ENCODE measurements at regions not wholly inside any gene's neighbourhood (a gene's known extent, or its start where the extent isn't known, plus 50 kb on each side); places are given as distances from the start of the nearest gene placed in this dataset.
"Not testable (repeated sequence)": the region's sequence is repeated elsewhere in the genome, so short reads cannot be mapped to it uniquely, and the experiment has no call there.

DNA sequence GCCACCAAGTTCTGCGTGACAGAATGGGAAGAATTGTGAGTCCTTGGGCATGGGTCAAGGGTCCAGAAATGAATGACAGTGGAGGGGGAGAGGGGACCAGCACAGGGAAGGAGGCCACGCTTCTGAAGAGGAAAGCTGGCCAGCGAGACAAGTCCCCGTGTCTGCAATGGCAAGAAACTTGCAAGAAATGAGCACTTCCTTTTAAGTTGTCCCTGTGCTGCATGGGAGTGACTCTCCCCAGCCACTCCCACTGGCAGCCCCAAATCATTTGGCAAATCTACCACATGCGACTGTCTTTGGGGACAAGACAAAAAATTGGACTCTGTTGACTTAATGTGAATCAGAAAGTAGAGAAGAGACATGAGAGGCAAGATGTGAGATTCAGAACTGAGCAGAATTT is 242.2 kb upstream of the RREB1 start:
- Mint-ChIP-seq H3K4me3 (no peak overlapping the region), H3K27me3 (ENCODE audit: low read depth) (peaks cover 12% of the 10 kb centered on the region), H3K36me3 (ENCODE audit: low read depth) (no peaks in the 10 kb centered on the region), H3K9me3 (no peaks in the 10 kb centered on the region), H3K27ac (no peak overlapping the region), H3K4me1 (ENCODE audit: low read depth) (peaks cover 2% of the 10 kb centered on the region)
- no peak for DNase-seq (ENCODE audit: low spot score)

DNA sequence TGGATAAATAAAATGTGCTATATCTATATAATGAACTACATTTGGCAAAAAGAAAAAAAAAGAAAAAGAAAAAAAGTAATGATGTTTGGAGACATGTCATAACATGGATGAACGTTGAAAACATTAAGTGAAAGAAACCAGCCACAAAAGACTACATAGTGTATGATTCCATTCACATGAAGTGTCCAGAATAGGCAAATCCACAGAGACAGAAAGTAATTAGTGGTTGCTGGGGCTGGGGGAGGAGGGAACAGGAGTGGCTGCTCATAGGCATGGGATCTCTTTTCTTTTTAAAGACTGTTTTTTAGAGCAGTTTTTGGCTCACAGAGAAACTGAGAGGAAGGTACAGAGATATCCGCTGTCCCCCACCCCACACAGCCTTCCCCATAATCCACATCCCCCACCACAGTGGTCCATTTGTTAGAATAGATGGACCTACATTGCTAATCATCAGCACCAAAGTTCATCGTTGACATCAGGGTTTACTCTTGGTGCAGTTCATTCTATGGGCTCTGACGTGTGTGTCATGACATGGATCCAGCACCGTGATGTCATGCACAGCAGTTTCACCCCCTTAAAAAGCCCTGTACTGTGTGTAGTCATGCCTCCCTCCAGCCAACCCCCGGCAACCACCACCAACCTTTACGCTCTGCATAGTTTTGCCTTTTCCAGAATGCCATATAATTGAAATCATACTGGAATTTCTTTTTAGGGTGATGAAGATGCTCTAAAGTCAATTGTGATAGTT is 240.9 kb upstream of the RREB1 start:
- Mint-ChIP-seq H3K9me3 (no peaks in the 10 kb centered on the region), H3K4me1 (ENCODE audit: low read depth) (peaks cover 2% of the 10 kb centered on the region), H3K36me3 (ENCODE audit: low read depth) (no peaks in the 10 kb centered on the region), H3K27me3 (ENCODE audit: low read depth) (peaks cover 12% of the 10 kb centered on the region), H3K4me3 (no peak overlapping the region), H3K27ac (no peak overlapping the region)
- DNase-seq (ENCODE audit: low spot score): no peak

DNA sequence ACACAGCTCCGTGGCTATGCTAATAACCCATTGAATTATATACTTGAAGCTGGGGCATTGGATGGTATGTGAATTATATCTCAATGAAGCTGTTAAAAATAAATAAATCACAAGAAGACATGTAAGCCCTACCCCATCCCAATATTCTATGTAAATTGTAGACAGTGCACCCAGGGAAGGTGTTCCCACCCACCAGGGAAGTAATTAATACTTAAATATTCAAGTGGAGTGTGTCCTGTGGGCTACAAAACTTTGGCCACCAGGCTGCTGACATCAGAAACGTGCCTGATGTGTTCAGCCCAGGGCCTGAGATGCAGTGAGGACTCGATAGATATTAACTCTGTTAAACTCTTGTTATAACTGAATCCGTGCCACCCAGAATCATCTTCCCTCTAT is 240.4 kb upstream of the RREB1 start:
- Mint-ChIP-seq H3K4me3 (no peak overlapping the region), H3K27ac (no peak overlapping the region), H3K9me3 (no peaks in the 10 kb centered on the region), H3K4me1 (ENCODE audit: low read depth) (peaks cover 2% of the 10 kb centered on the region), H3K27me3 (ENCODE audit: low read depth) (peaks cover 12% of the 10 kb centered on the region), H3K36me3 (ENCODE audit: low read depth) (no peaks in the 10 kb centered on the region)
- DNase-seq (ENCODE audit: low spot score): no peak

DNA sequence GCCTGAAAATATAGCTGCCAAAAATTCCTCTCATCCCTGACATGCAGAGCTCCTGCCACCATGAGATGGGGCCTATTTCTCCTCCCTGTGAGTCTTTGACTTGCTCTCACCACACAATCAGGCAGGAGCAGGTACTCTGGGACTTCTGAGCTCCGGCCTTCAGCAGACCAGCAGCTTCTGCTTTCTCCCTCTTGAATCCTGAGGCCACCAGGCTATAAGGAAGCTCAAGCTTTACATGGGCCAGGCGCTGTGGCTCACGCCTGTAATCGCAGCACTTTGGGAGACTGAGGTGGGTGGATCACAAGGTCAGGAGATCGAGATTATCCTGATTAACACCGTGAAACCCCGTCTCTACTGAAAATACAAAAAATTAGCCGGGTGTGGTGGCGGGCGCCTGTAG is 238.7 kb upstream of the RREB1 start:
- Mint-ChIP-seq H3K27me3 (ENCODE audit: low read depth) (peaks cover 8% of the 10 kb centered on the region), H3K36me3 (ENCODE audit: low read depth) (no peaks in the 10 kb centered on the region), H3K4me1 (ENCODE audit: low read depth) (peaks cover 2% of the 10 kb centered on the region), H3K4me3 (no peak overlapping the region), H3K27ac (no peak overlapping the region), H3K9me3 (no peaks in the 10 kb centered on the region)
- no peak for DNase-seq (ENCODE audit: low spot score)

DNA sequence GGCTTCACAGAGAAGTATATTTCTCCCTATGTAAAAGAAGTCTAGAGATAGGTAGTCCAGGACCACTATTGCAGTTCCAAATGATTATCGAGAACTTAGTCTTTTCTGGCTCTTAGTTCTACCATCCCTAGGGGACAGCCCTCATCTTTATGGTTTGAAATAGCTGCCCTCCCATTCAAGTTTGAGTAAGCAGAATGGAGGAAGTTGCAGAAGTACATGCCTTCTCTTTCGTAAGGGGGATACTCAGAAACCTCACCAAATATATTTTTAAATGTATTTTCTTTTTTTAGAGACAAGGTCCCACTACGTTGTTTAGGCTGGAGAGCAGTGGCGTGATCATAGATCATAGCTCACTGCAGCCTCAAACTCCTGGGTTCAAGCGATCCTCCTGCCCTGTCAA is 236.8 kb upstream of the RREB1 start:
- H3K4me1 Mint-ChIP-seq (ENCODE audit: low read depth): no peaks in the 10 kb centered on the region
- H3K27ac Mint-ChIP-seq: no peak overlapping the region
- no peak for DNase-seq (ENCODE audit: low spot score)
- H3K27me3 Mint-ChIP-seq (ENCODE audit: low read depth): peaks cover 12% of the 10 kb centered on the region
- no peaks in the 10 kb centered on the region for H3K36me3 Mint-ChIP-seq (ENCODE audit: low read depth)
- H3K9me3 Mint-ChIP-seq: no peaks in the 10 kb centered on the region
- no peak overlapping the region for H3K4me3 Mint-ChIP-seq

DNA sequence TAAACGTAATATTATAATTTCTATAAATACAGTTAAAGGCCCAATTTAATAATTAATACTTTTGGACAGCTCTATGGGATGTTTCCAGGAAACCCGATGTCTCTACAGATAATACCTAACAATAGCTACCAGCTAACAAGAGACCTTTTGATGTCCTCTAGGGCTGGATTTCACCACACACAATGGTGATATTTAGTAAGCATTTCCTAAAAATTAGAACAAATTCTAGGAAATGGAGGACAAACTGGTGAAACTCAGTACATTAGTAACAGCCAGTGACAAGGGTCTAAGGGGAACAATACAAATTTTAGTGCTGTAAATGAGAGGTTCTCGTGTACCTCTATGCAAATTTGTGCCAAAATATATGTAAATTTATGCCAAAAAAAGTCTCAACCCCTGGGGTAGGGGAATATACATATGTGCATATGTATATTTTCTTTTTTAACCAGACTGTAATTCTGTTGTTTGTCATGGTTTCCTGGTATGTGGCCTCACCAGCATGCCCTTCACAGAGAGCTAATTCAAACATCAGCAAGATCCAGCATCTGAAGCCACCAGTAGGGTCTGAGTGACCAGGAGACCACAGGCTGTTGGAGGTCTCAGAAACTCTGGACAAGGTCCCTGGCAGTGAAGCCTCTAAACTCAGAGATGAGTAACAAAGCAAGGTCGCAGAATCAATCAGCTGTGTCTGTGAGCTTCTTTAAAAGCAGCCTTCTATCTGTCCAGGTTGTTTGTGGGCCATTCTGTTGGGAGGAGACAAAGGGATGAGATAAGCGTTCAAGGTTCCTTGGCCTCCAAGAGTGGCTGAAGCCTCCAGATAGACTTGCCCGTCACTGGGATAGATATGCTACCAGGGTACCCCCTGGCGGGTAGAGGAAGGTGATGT is 235.1 kb upstream of the RREB1 start:
- no peaks in the 10 kb centered on the region for H3K9me3 Mint-ChIP-seq
- H3K27ac Mint-ChIP-seq: no peak overlapping the region
- no peak for DNase-seq (ENCODE audit: low spot score)
- no peak overlapping the region for H3K4me3 Mint-ChIP-seq
- H3K4me1 Mint-ChIP-seq (ENCODE audit: low read depth): peaks cover 3% of the 10 kb centered on the region
- H3K27me3 Mint-ChIP-seq (ENCODE audit: low read depth): peaks cover 14% of the 10 kb centered on the region
- H3K36me3 Mint-ChIP-seq (ENCODE audit: low read depth): no peaks in the 10 kb centered on the region

DNA sequence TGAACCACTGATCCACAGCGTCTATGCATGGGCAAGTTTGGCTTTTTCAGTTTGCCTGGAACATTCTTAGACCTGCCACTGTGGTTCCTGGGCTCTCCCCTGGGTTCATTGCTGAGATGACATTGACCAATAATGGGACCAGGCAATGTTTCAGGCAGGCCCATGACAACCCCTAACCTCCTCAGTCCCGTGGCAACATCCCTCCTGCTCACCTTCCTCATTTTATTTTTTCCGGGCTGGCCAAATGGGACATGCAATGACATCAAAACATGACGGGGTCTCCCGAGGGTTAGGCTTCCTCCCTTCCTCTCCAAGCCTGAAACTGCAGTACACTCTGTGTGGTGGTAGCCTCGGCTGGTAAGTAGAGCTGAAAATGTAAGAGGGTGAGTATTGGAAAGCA is 234.0 kb upstream of the RREB1 start:
- Mint-ChIP-seq H3K4me1 (ENCODE audit: low read depth) (peaks cover 3% of the 10 kb centered on the region), H3K27ac (no peak overlapping the region), H3K36me3 (ENCODE audit: low read depth) (no peaks in the 10 kb centered on the region), H3K27me3 (ENCODE audit: low read depth) (peaks cover 8% of the 10 kb centered on the region), H3K4me3 (no peak overlapping the region), H3K9me3 (no peaks in the 10 kb centered on the region)
- DNase-seq (ENCODE audit: low spot score): no peak

DNA sequence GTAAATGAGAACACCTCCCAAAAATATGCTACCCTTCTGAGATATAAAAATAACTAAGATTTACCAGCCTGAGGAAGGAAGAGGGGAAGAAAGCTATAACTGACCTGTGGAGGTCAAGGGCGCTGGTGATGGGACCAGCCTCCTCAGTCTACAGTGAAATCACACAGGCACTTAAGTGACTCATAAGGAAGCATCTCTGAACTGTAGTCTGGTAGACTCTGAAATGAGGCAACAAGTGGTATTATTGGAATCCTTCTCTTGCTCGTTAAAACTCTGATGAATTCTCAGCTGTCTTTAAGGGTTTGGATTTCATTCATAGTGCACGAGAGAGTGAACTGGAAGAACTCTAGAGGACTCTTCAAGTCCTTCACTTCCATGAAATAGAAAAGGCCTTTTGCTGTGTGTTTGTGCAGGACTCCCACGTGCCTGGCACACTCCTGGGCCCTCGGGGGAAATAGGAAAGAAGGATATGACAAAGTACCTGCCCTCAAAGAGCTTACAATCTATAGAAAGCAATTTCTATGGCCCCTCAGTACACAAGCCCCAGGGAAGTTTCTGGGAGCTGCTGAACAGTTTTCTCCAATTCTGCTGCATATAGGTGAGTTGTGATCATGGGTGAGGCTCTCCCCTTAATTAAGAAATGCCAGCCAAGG is 231.8 kb upstream of the RREB1 start:
- Mint-ChIP-seq H3K27ac (no peak overlapping the region), H3K4me1 (ENCODE audit: low read depth) (peaks cover 9% of the 10 kb centered on the region), H3K9me3 (no peaks in the 10 kb centered on the region), H3K27me3 (ENCODE audit: low read depth) (peaks cover 8% of the 10 kb centered on the region), H3K36me3 (ENCODE audit: low read depth) (no peaks in the 10 kb centered on the region), H3K4me3 (no peak overlapping the region)
- no peak for DNase-seq (ENCODE audit: low spot score)

DNA sequence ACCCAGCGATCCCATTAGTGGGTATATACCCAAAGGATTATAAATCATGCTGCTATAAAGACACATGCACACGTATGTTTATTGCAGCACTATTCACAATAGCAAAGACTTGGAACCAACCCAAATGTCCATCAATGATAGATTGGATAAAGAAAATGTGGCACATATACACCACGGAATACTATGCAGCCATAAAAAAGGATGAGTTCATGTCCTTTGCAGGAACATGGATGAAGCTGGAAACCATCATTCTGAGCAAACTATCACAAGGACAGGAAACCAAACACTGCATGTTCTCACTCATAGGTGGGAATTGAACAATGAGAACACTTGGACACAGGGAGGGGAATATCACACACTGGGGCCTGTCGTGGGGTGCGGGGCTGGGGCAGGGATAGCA is 230.0 kb upstream of the RREB1 start:
- H3K4me1 Mint-ChIP-seq (ENCODE audit: low read depth): not testable (repeated sequence)

DNA sequence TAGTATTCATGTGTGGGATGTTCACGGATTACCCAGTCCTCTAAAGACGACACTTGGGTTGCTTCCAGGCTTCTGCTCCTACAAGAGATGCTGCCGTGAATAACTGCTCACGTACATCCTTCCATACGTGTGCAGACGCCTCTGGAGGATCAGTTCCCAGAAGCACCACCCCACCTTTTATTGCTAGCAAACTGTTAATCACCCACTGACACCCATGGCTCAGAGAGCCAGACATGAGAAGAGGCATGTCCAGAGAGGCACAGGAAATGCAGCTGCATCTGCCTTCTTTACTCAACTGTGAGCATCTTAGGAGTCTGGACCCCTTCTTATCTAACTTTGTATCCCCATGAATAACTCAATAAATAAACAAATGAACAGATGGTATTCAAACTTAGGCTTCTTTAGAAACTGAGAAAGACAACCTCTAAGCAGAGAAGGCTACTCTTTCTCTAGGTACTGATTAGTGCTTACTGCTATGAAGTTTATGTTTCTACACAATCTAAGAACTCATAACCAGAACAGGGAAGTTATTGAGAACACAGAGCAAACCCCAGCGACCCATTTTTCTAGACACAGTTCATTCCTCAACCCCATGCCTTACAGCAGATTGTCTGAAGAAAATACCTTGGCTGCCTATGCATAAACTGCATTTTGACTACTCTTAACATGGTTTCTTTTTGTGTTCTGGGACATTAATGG is 228.7 kb upstream of the RREB1 start:
- Mint-ChIP-seq H3K4me1 (ENCODE audit: low read depth) (peaks cover 9% of the 10 kb centered on the region), H3K4me3 (no peak overlapping the region), H3K9me3 (no peaks in the 10 kb centered on the region), H3K27me3 (ENCODE audit: low read depth) (peaks cover 10% of the 10 kb centered on the region), H3K27ac (no peak overlapping the region), H3K36me3 (ENCODE audit: low read depth) (no peaks in the 10 kb centered on the region)
- no peak for DNase-seq (ENCODE audit: low spot score)

More for the DNA sequence above, 230.0 kb upstream of the RREB1 start:
- DNase-seq (ENCODE audit: low spot score); H3K36me3 Mint-ChIP-seq (ENCODE audit: low read depth); H3K27me3 Mint-ChIP-seq (ENCODE audit: low read depth); H3K27ac Mint-ChIP-seq; H3K9me3 Mint-ChIP-seq; H3K4me3 Mint-ChIP-seq: not testable (repeated sequence)

DNA sequence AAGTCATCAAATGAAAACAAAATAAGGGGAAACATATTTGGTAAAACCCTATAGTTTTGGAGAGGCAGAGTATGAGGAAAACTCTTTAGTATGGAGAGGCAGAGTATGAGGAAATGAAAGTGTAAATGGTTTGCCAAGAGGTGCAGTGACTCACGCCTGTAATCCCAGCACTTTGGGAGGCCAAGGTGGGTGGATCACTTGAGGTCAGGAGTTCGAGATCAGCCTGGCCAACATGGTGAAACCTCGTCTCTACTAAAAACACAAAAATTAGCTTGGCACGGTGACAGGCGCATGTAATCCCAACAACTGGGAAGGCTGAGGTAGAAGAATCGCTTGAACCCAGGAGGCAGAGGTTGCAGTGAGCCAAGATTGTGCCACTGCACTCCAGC is 228.2 kb upstream of the RREB1 start:
- H3K27ac Mint-ChIP-seq; H3K4me1 Mint-ChIP-seq (ENCODE audit: low read depth); H3K4me3 Mint-ChIP-seq; H3K36me3 Mint-ChIP-seq (ENCODE audit: low read depth); H3K9me3 Mint-ChIP-seq; H3K27me3 Mint-ChIP-seq (ENCODE audit: low read depth); DNase-seq (ENCODE audit: low spot score): not testable (repeated sequence)

DNA sequence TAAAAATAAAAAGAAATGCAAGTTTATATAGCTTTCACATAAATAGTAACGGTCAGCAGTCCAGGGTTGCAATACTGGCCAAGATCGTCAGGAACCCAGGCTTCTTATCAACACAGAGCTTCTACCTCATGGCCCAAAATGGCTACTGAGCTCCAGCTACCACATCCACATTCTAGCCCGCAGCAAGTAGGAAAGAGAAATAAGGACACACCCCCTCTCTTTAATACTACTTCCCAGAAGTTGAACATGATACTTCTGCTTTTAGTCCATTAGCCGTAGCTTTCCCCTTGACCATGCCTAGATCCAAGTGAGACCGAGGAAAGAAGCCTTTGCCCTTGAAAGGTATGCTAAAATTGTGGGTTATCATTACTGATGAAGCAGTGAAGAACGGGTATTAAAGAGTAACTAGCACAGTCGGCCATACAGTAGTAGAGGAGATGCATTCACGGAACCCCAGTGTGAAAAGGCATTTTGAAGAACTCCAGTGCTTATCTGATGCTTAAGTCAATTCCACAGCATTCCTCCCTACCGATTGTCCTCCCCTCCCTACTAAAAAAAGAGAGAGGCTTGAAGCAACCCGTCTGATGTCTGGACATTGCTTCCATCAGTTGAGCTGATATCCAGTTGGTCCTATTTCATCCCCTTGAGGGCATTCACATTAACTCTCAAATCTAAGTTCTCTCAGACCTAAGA is 226.9 kb upstream of the RREB1 start:
- H3K9me3 Mint-ChIP-seq: no peaks in the 10 kb centered on the region
- H3K4me3 Mint-ChIP-seq: no peak overlapping the region
- no peak overlapping the region for H3K27ac Mint-ChIP-seq
- no peaks in the 10 kb centered on the region for H3K36me3 Mint-ChIP-seq (ENCODE audit: low read depth)
- peaks cover 4% of the 10 kb centered on the region for H3K27me3 Mint-ChIP-seq (ENCODE audit: low read depth)
- peaks cover 9% of the 10 kb centered on the region for H3K4me1 Mint-ChIP-seq (ENCODE audit: low read depth)
- no peak for DNase-seq (ENCODE audit: low spot score)

DNA sequence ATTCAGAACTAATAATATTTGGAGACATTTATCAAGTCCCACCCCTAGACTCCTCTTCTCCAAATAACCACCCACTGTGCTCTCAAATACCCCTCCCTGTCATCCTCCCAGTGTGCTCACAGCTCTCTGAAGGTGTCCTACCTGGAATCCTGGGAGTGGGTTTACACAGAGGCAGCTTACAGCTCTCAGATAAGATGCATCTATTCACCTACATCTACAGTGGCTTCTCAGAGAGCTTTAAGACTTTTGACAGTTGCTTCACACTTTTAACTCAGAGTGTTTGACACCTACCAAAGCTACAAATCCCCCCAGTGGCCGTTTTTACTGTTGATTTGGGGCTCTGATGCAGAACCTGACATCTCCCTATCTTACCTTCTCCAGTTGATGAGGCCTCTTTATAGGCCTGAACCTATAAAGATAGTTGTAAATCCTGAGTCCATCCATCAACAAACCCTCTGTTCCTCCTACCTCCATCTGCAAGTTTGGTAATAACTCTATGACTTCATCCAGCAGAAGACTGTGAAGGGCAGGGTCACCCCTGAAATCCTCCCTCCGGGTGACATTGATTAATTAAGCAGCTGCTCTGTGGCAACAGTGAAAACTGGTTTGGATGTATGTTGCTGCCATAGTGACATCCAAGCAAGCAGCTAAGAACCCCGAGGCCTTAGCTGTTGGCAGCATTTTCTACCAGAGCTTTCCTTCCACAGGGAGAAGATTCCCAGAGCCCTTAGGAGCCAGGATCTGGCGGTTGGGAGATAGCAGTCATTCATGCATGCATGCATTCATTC is 226.1 kb upstream of the RREB1 start:
- Mint-ChIP-seq H3K4me1 (ENCODE audit: low read depth) (peaks cover 9% of the 10 kb centered on the region), H3K27me3 (ENCODE audit: low read depth) (peaks cover 2% of the 10 kb centered on the region), H3K36me3 (ENCODE audit: low read depth) (no peaks in the 10 kb centered on the region), H3K9me3 (no peaks in the 10 kb centered on the region), H3K27ac (no peak overlapping the region), H3K4me3 (no peak overlapping the region)
- DNase-seq (ENCODE audit: low spot score): no peak
